ENCODE measurements at regions not wholly inside any gene's neighbourhood (a gene's known extent, or its start where the extent isn't known, plus 50 kb on each side); places are given as distances from the start of the nearest gene placed in this dataset.

GRCh38 chr2:60353863-60354262, 199.6 kb downstream of the BCL11A start:
- TF ChIP-seq POLR2A (IDR thresholded peaks at IDR 0.05), result no peak
- TF ChIP-seq CTCF (IDR thresholded peaks at IDR 0.05), result no peak
- TF ChIP-seq POLR2AphosphoS5 (IDR thresholded peaks at IDR 0.05), result no peak
